Hepatic stellate cell (primary cell): ENCODE measurements at regions not wholly inside any gene's neighbourhood (a gene's known extent, or its start where the extent isn't known, plus 50 kb on each side); places are given as distances from the start of the nearest gene placed in this dataset.

Experiments
- DNase-seq: peaks from one replicate; pipeline ENCODE4 v3.0.0; 2011; ENCODE audit warnings: low spot score

- no peak for DNase-seq
Measured at GRCh38 chr2:45255563-45255962, 246.3 kb upstream of the SIX2 start.

- no peak for DNase-seq
Measured at GRCh38 chr2:45254025-45254424, 244.8 kb upstream of the SIX2 start.

GRCh38 chr2:45253151-45253550 is 243.9 kb upstream of the SIX2 start:
- no peak for DNase-seq

- DNase-seq = no peak
Measured at GRCh38 chr2:45250176-45250575, 240.9 kb upstream of the SIX2 start.

GRCh38 chr2:45248214-45248613 is 239.0 kb upstream of the SIX2 start:
- no peak for DNase-seq

GRCh38 chr2:45244928-45245327 is 235.7 kb upstream of the SIX2 start:
- DNase-seq = no peak

- no peak for DNase-seq
Measured at GRCh38 chr2:45242161-45242741, 233.0 kb upstream of the SIX2 start.

- DNase-seq = no peak
Measured at GRCh38 chr2:45241061-45241561, 231.9 kb upstream of the SIX2 start.

GRCh38 chr2:45237850-45238542 is 228.7 kb upstream of the SIX2 start:
- DNase-seq = peak; percentile 86

- DNase-seq = no peak
Measured at GRCh38 chr2:45237128-45237527, 227.9 kb upstream of the SIX2 start.

GRCh38 chr2:45236268-45236667 is 227.0 kb upstream of the SIX2 start:
- no peak for DNase-seq

- no peak for DNase-seq
Measured at GRCh38 chr2:45233301-45233700, 224.0 kb upstream of the SIX2 start.

- no peak for DNase-seq
Measured at GRCh38 chr2:45232818-45233217, 223.6 kb upstream of the SIX2 start.

- DNase-seq = no peak
Measured at GRCh38 chr2:45229411-45229810, 220.2 kb upstream of the SIX2 start.

- no peak for DNase-seq
Measured at GRCh38 chr2:45227347-45227746, 218.1 kb upstream of the SIX2 start.

GRCh38 chr2:45224993-45225380 is 215.7 kb upstream of the SIX2 start:
- DNase-seq = no peak

- DNase-seq = no peak
Measured at GRCh38 chr2:45224321-45224992, 215.2 kb upstream of the SIX2 start.

- no peak for DNase-seq
Measured at GRCh38 chr2:45223531-45223930, 214.3 kb upstream of the SIX2 start.

GRCh38 chr2:45220227-45220626 is 211.0 kb upstream of the SIX2 start:
- DNase-seq = no peak

- DNase-seq = no peak
Measured at GRCh38 chr2:45218931-45219339, 209.7 kb upstream of the SIX2 start.

- no peak for DNase-seq
Measured at GRCh38 chr2:45218297-45218696, 209.0 kb upstream of the SIX2 start.

GRCh38 chr2:45216118-45216517 is 206.9 kb upstream of the SIX2 start:
- no peak for DNase-seq

- no peak for DNase-seq
Measured at GRCh38 chr2:45214550-45214949, 205.3 kb upstream of the SIX2 start.
